D721Med (cell line): ENCODE measurements at regions not wholly inside any gene's neighbourhood (a gene's known extent, or its start where the extent isn't known, plus 50 kb on each side); places are given as distances from the start of the nearest gene placed in this dataset.

ENCODE experiments used
- DNase-seq: peaks from one replicate; pipeline ENCODE4 v3.0.0; 2011; ENCODE audit warnings: low spot score; ENCODE audit not compliant: insufficient read length
- FAIRE-seq: peaks from 2 replicates; lab custom pipeline; 2011; peaks lifted over from hg19 to GRCh38; lab: Jason Lieb, UNC
- CTCF ChIP-seq: IDR thresholded peaks from 2 replicates; pipeline ENCODE4 v1.5.1; 2012; ENCODE audit warnings: mild to moderate bottlenecking, control low read depth; ENCODE audit not compliant: insufficient read depth; ENCODE audit errors: missing control alignments

- FAIRE-seq (no peak), DNase-seq (no peak)
- TF ChIP-seq CTCF: no peak
Observed at GRCh38 chr9:81375187-81376100, 313.9 kb downstream of the TLE1 start.

GRCh38 chr9:81374459-81375186, 314.7 kb downstream of the TLE1 start:
- TF ChIP-seq CTCF: no peak
- FAIRE-seq (no peak), DNase-seq (no peak)

DNA sequence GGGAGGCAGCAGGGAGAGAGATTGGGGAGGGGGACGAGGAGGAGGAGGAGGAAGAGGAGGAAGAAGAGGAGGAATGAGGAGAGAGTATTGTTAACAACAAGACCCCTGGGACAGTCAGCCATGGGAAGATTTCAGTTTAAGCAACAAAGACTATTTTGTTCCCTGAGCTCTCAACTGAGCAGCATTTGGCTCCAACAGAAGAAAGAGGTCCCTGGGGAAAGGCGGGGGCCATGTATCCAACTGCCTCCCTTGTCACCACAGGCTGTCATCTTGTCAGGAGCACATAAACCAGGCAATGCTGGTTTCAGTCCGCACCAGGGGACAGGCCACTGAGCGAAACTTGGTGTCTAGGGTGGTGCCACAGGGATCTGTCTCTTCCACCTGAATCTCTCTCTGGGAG, 316.1 kb downstream of the TLE1 start:
- no peak for TF ChIP-seq CTCF
- FAIRE-seq: no peak
- no peak for DNase-seq

DNA sequence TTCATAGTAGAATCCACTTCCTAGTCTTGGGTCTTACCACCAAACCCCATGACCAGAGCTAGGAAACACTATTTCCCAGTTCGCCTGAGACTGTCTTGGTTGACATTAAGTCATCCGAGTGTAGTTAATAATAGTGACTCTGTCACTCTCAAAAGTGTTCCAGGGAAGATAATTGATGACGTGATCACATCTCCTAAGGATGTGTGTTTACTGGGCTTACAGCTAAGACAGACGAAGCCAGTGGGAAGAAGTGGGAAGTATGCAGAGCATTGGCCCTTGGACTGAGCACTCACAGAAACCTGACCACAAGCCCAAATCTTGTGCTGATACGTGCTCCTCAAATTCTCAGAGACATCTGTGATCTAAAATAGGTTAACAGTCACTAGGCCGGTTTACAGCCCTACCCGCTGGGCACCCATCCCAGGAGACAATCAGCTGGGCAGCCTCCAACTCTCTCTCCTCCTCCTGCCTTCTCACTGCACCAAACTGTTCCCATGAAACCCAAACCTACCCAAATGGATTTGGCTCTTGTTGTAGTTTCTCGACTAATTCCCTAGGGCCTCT, 316.6 kb downstream of the TLE1 start:
- FAIRE-seq: no peak
- no peak for DNase-seq
- no peak for TF ChIP-seq CTCF

- FAIRE-seq (no peak), DNase-seq (no peak)
Observed at GRCh38 chr9:81371824-81372223, 317.5 kb downstream of the TLE1 start.

DNA sequence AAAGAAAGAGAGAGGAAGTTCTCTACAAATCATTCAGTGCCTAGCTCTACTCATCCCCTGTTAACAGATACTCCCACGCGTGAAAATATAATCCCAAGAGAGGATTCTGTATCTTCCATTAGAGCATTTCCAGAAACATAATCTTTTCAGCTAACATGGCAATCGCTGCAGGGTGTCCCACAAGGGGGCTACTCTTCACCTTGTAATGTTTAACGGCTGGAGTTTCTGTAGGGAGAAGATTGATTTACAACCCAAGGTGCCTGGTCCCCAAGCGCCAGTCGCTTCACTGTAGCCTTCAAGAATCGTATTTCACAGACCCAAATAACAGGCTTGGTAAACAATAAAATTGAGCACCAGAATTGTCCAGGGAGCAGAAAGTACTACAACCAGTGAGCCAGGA, 318.7 kb downstream of the TLE1 start:
- FAIRE-seq (no peak), DNase-seq (no peak)
- no peak for TF ChIP-seq CTCF

More at GRCh38 chr9:81371824-81372223, 317.5 kb downstream of the TLE1 start:
- no peak for TF ChIP-seq CTCF
